Tibial nerve (tissue), 4 donors: ENCODE measurements at regions not wholly inside any gene's neighbourhood (a gene's known extent, or its start where the extent isn't known, plus 50 kb on each side); places are given as distances from the start of the nearest gene placed in this dataset.

Experiments used
- CTCF ChIP-seq, 5 experiments: fragments of 200-600 bp in 3 of 5; fragments of 450-650 bp in 2 of 5; sonication (generic) in 3 of 5; IDR thresholded peaks; one replicate each; pipeline ENCODE4 v1.5.1; 2016 to 2019; ENCODE audit warnings: antibody characterized with exemption in 5 of 5, mild to moderate bottlenecking in 3 of 5, moderate library complexity in 2 of 5
- EP300 ChIP-seq, 2 donors: sonication (generic); formaldehyde crosslinking; IDR thresholded peaks; one replicate each; pipeline ENCODE4 v1.6.1; 2017; ENCODE audit warnings: antibody characterized with exemption in 2 of 2, mild to moderate bottlenecking in 1 of 2
- POLR2A ChIP-seq, 2 donors: fragments of 450-650 bp; IDR thresholded peaks; one replicate each; pipeline ENCODE4 v1.6.1; 2017; ENCODE audit warnings: antibody characterized with exemption in 2 of 2, mild to moderate bottlenecking in 2 of 2, moderate library complexity in 2 of 2

DNA sequence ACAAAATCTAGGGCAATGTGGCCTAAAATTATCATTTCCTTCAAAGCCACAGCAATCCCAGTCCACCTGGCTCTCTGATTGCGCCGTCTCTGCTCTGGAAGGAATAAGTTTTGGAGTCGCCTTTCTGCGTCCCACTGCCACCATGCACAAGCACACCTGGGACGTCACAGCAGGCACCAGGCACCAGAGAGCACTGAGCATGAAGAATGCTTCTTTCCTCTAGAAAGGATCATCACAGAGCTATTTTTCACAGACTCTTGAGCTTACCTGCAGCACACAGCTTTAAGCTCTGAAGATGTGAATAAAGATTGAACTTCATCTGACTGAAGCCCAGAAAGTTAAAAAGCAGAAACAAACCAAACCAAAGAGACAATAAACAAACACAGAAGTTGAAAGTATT lies 170.0 kb upstream of the PPARGC1A start:
- TF ChIP-seq CTCF (IDR thresholded peaks at IDR 0.05) (no peak), POLR2A (IDR thresholded peaks at IDR 0.05) (no peak), EP300 (IDR thresholded peaks at IDR 0.05) (no peak)
